Esophagus muscularis mucosa (tissue), 4 donors: ENCODE measurements at regions not wholly inside any gene's neighbourhood (a gene's known extent, or its start where the extent isn't known, plus 50 kb on each side); places are given as distances from the start of the nearest gene placed in this dataset.

Source experiments
- DNase-seq: peaks from one replicate; pipeline ENCODE4 v3.0.0-alpha.2; 2017; ENCODE audit errors: extremely low spot score
- H3K27ac ChIP-seq, 4 donors: fragments of 200-600 bp; sonication (generic); replicated peaks in 1 of 4; 1 replicate in 3 of 4; 2 replicates in 1 of 4; pipeline ENCODE4 v1.5.1; 2016 to 2019; ENCODE audit warnings: mild to moderate bottlenecking in 1 of 4
- H3K27me3 ChIP-seq, 4 donors: fragments of 200-600 bp; sonication (generic); one replicate each; pipeline versions ENCODE4 v1.5.1 to v1.6.0; 2016 to 2019
- H3K36me3 ChIP-seq, 4 donors: fragments of 200-600 bp; sonication (generic); one replicate each; pipeline ENCODE4 v1.5.1; 2016 to 2019
- H3K4me1 ChIP-seq, 4 donors: fragments of 200-600 bp; sonication (generic); one replicate each; pipeline ENCODE4 v1.5.1; 2016 to 2019
- H3K4me3 ChIP-seq, 4 donors: fragments of 200-600 bp; sonication (generic); 1 replicate in 2 of 4; 2 replicates in 2 of 4; pipeline ENCODE4 v1.5.1; 2016 to 2019; ENCODE audit warnings: mild to moderate bottlenecking in 4 of 4, moderate library complexity in 1 of 4
- H3K9me3 ChIP-seq, 4 donors: fragments of 200-600 bp; sonication (generic); 1 replicate in 3 of 4; 2 replicates in 1 of 4; pipeline ENCODE4 v1.5.1; 2016 to 2019
- EP300 ChIP-seq: sonication (generic); formaldehyde crosslinking; IDR thresholded peaks from one replicate; pipeline ENCODE4 v1.6.1; 2017; ENCODE audit warnings: antibody characterized with exemption
- POLR2A ChIP-seq: fragments of 450-650 bp; IDR thresholded peaks from one replicate; pipeline ENCODE4 v1.6.1; 2017; ENCODE audit warnings: antibody characterized with exemption, moderate library complexity, mild to moderate bottlenecking, low read depth
- POLR2AphosphoS5 ChIP-seq, 2 donors: sonication (generic); formaldehyde crosslinking; IDR thresholded peaks; one replicate each; pipeline ENCODE4 v1.6.1; 2017; ENCODE audit warnings: antibody characterized with exemption in 2 of 2
- WGBS: methylation state at CpG from one replicate; pipeline ENCODE4 v1.1.5; 2018; 5-methylcytosine and 5-hydroxymethylcytosine counted together
- intact Hi-C: fragments of 100-400 bp; cut with DNase I; formaldehyde crosslinking; loops from one replicate; pipeline ENCODE4 v1.15.1; 2023
- TF ChIP-seq, protein P1 (sequence below), 3 experiments: fragments of 200-600 bp in 2 of 3; fragments of 450-650 bp in 1 of 3; sonication (generic) in 2 of 3; IDR thresholded peaks; one replicate each; pipeline ENCODE4 v1.5.1; 2017 to 2019; ENCODE audit warnings: antibody characterized with exemption in 3 of 3, mild to moderate bottlenecking in 2 of 3, moderate library complexity in 1 of 3

GRCh38 chr1:119191325-119191724, 50.9 kb upstream of the WARS2 start:
- H3K27ac ChIP-seq, result no peak overlapping the region
- 97% methylated on average over 3 of the region's 3 CpGs for WGBS
- intact Hi-C loops, result no loop called here

DNA sequence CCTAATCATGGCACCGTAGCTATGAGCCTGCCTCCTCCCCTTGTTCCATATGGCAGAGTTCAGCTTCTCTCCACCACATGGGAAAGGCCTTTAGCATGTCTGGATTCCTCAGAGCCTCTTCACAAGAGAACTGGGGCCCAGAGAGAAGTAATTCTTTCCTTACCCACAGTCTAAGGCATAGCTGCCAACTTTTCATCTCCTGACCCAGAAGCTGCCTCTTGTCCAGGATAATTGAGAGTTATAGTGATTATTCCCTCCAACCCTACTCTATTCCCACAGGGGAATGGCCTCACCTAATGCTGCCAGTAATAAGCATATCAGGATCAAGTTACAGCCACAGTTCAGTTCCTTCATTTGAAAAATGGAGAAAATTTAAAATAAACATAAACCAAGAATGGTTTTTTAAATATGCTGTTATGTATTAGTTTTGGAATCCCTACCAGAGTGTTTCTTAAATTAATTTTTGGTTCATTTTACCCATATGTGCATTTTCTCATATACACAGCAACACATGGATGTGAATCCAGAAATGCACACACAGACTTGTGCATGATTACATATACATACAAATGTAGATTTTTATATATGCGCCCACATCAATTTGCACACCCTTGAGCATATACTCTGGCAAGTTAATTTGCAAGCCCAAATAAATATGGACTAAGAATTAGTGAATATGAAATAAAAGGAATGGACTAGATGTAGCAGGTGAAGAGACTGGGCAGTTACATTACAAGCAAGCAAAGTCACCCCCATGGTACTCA, 63.9 kb upstream of the WARS2 start:
- no peaks in the 10 kb centered on the region for H3K27me3 ChIP-seq
- H3K36me3 ChIP-seq, result no peaks in the 10 kb centered on the region
- H3K27ac ChIP-seq, result no peak overlapping the region
- no peaks in the 10 kb centered on the region for H3K4me1 ChIP-seq
- H3K9me3 ChIP-seq, result peaks cover 0 to 7% (median 2%) of the 10 kb centered on the region in 4 donors
- no peak overlapping the region for H3K4me3 ChIP-seq
- intact Hi-C loops, result no loop called here
- DNase-seq, result no peak
- 81% methylated on average over 2 of the region's 2 CpGs for WGBS
- no peak for TF ChIP-seq POLR2A
- TF ChIP-seq EP300, result no peak
- TF ChIP-seq, protein P1, sequence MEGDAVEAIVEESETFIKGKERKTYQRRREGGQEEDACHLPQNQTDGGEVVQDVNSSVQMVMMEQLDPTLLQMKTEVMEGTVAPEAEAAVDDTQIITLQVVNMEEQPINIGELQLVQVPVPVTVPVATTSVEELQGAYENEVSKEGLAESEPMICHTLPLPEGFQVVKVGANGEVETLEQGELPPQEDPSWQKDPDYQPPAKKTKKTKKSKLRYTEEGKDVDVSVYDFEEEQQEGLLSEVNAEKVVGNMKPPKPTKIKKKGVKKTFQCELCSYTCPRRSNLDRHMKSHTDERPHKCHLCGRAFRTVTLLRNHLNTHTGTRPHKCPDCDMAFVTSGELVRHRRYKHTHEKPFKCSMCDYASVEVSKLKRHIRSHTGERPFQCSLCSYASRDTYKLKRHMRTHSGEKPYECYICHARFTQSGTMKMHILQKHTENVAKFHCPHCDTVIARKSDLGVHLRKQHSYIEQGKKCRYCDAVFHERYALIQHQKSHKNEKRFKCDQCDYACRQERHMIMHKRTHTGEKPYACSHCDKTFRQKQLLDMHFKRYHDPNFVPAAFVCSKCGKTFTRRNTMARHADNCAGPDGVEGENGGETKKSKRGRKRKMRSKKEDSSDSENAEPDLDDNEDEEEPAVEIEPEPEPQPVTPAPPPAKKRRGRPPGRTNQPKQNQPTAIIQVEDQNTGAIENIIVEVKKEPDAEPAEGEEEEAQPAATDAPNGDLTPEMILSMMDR (IDR thresholded peaks at IDR 0.05), result no peak
- no peak for TF ChIP-seq POLR2AphosphoS5 (IDR thresholded peaks at IDR 0.05)

More at GRCh38 chr1:119191325-119191724, 50.9 kb upstream of the WARS2 start:
- H3K36me3 ChIP-seq, result no peaks in the 10 kb centered on the region
- H3K4me1 ChIP-seq, result no peaks in the 10 kb centered on the region
- no peak for TF ChIP-seq POLR2A
- TF ChIP-seq, protein P1 (IDR thresholded peaks at IDR 0.05), result no peak
- TF ChIP-seq POLR2AphosphoS5 (IDR thresholded peaks at IDR 0.05), result no peak
- TF ChIP-seq EP300, result no peak
- H3K4me3 ChIP-seq, result no peak overlapping the region
- no peak for DNase-seq
- no peaks in the 10 kb centered on the region for H3K27me3 ChIP-seq
- H3K9me3 ChIP-seq, result no peaks in the 10 kb centered on the region

- TF ChIP-seq EP300 (no peak), POLR2AphosphoS5 (IDR thresholded peaks at IDR 0.05) (no peak), POLR2A (no peak)
- TF ChIP-seq, protein P1 (IDR thresholded peaks at IDR 0.05), result no peak
- Histone ChIP-seq H3K4me3 (no peak overlapping the region), H3K9me3 (peaks cover 0 to under 1% (median 0%) of the 10 kb centered on the region in 4 donors), H3K4me1 (no peaks in the 10 kb centered on the region), H3K27me3 (no peaks in the 10 kb centered on the region), H3K27ac (no peak overlapping the region), H3K36me3 (no peaks in the 10 kb centered on the region)
- no peak for DNase-seq
- intact Hi-C loops, result no loop called here
- WGBS, result 79% methylated on average over 1 of the region's 1 CpG
Measured at GRCh38 chr1:119204961-119205357, 64.5 kb upstream of the WARS2 start.

- 87% methylated on average over 5 of the region's 5 CpGs for WGBS
- no peak overlapping the region for H3K27ac ChIP-seq
- DNase-seq, result no peak
Measured at GRCh38 chr1:119209061-119209460, 68.6 kb upstream of the WARS2 start.

More at GRCh38 chr1:119209061-119209460, 68.6 kb upstream of the WARS2 start:
- TF ChIP-seq POLR2A, result no peak
- TF ChIP-seq, protein P1 (IDR thresholded peaks at IDR 0.05), result no peak
- no peak for TF ChIP-seq EP300
- no peak for TF ChIP-seq POLR2AphosphoS5 (IDR thresholded peaks at IDR 0.05)
- no peaks in the 10 kb centered on the region for H3K9me3 ChIP-seq
- no peaks in the 10 kb centered on the region for H3K4me1 ChIP-seq
- intact Hi-C loops, result no loop called here
- no peaks in the 10 kb centered on the region for H3K27me3 ChIP-seq
- H3K36me3 ChIP-seq, result peaks cover 0 to 4% (median 0%) of the 10 kb centered on the region in 4 donors
- H3K4me3 ChIP-seq, result no peak overlapping the region
